Right lung (tissue), 2 donors: ENCODE measurements at regions not wholly inside any gene's neighbourhood (a gene's known extent, or its start where the extent isn't known, plus 50 kb on each side); places are given as distances from the start of the nearest gene placed in this dataset.

ENCODE experiments used
- DNase-seq, 2 donors: peaks; one replicate each; pipeline ENCODE4 v3.0.0-alpha.2; 2013

DNA sequence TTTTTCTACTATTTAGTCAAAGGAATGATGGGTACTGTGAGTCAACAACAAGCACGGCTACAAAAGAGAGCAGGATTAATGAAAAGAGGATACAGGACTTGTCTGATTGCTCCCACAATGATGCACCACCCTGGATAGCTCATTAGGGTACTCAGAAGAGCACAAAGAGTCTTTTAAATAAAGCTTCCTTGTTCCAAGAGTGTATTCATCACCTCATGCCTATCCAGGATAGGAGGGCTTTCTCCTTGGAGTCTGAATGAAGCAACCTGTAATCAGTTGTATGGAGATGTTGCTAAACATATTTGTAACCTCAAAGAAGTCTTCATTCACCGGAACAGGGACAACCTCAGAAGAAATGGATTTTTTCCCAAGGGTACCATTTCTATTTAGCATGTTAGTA lies 219.5 kb upstream of the TMEM161B start:
- no peak for DNase-seq

GRCh38 chr5:88487066-88487465 lies 218.4 kb upstream of the TMEM161B start:
- DNase-seq: no peak

DNA sequence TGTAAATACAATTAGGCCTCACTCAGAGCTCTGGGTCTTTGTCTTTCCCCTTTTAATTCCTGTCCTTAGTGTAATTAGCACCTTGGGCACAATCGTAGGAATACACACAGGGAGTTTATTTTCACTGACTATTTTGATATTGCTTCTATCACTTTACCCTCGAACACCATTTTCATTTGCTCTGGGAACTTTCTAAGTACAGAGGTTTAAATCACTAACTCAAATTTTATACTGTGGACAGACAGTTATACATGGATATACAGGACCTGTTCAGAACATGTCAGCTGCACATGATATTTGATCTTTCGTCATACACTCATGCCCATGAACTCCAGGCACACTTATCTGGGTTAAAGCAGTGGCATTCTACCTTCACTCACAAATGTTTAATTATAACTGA lies 217.8 kb upstream of the TMEM161B start:
- DNase-seq: no peak

- DNase-seq: no peak
Measured at GRCh38 chr5:88485531-88485930, 216.9 kb upstream of the TMEM161B start.

GRCh38 chr5:88483964-88484672 lies 215.5 kb upstream of the TMEM161B start:
- no peak for DNase-seq

- no peak for DNase-seq
Measured at GRCh38 chr5:88480801-88481499, 212.3 kb upstream of the TMEM161B start.

- no peak for DNase-seq
Measured at GRCh38 chr5:88480245-88480644, 211.6 kb upstream of the TMEM161B start.

DNA sequence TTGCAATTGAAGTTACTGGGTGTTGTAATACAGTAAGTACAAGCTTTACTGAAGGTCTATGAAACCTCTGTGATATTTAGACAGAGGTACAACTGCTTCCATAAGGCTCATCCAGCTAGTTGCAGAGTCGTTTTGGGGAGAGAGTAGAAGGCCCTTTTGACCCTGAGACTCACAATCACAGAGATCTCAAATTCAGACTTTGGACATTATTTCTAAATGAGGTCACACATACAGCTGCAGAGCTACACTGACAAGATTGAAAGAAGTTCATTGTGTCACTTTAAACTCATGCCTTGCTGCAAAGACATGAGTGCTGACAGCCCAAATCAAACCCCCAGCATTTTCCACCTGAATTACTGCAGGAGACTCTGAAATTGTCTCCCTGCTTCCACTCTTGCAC lies 205.9 kb upstream of the TMEM161B start:
- DNase-seq: no peak

DNA sequence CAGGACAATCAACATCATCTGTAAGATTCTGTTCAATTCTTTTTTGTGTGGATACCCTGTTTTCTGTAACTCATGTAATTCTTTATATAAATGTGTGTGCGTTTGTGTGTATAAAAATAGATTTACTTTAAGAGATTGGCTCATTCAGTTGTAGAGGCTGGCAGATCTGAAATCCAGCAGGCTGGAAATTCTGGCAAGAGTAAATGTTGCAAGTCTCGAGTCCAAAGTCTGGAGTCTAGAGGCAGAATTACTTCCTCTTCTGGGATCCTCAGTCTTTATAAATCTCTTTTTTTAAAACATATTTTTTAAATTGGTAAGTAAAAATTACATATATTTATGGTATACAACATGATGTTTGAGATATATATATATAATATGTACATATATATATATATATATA lies 202.1 kb upstream of the TMEM161B start:
- DNase-seq: no peak

- DNase-seq: no peak
Measured at GRCh38 chr5:88459971-88460370, 191.3 kb upstream of the TMEM161B start.

DNA sequence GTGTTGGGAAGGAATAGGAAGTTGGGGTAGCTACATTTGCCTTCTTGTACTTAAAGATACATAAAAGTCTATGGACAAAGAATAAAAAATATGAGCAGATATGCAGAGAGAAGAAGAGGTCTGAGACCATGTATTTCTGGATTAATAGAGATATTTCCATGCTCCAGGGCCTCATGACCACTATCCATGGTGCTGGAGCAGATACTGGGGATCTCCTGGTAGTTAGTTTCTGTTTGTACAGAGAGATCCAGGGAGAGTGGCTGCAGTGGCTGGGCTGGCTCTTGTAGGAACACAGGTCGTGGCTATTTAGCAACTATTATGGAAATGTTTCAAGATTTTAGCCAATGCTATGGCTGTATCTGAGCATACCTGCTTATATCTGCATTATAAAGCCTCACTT lies 184.2 kb upstream of the TMEM161B start:
- DNase-seq: no peak

DNA sequence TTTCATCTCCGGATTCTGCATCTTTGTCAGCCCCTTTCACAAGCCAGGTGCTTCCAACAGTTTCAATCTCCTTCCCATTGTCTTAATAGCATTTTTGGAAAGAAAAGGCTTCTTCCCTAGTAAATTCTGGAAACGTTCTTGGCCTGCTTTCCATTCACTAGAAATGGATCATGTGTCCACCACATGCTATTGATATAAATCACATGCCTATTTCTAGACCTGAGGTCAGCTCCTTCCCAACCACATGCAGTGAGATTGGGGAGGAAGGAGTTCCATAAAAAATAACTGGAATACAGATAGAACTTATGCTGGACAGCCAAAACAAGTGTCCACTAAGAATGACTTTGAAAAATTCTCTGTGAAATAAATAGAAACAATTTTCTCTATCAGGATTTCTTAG lies 181.6 kb upstream of the TMEM161B start:
- no peak for DNase-seq

DNA sequence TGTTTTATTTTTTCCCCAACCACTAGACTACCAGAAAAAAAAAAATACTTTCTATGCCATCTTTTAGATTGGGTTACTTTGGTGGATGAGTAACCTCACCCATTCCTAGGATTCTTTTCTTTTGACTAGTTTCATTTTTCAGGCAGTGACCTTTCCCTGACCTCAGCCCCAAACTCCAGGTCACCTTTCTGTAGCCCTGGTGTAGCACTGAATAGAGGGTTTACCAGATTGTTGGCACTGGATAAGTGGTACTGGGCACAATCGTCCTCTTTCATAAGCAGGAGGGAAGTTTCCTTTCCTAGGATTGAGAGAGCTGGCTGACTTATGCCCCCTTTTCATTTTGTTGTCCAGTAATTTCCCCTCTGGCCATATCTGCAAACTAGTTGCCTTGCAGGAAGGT lies 169.4 kb upstream of the TMEM161B start:
- no peak for DNase-seq

DNA sequence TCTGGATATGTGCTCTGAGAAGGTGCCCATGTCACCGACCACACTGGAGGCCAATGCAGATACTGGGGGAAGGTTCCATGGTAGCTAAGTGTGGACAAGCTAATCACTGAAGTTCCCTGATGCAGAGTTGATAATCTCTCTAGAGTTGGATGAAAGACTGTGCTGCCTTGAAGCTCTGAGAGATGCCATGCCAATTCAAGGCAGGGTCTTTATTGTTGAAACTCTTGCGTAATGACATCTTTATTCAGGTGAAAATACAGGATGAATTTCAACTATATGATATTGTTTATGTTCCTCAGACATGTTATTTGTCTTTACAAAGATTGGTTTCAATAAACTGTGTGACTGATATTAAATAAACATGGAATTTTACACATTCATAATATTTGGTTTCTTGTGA lies 167.6 kb upstream of the TMEM161B start:
- no peak for DNase-seq

DNA sequence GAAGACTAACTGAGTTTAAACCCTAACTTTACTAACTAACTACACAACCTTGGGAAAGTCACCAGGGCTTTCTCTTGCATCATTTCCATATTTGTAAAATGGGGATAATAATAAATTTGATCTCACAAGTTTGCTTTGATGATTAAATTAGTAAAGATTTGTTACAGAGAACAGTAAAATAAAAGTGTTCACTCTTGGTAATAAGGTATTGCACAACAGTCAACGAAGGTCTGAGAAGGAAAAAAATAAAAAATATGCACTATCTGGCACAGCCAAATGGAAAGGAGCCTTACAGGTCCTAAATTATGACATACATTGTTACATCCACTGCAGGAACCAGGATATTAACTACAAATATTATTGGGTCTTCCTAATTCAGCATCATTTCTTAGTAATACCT lies 160.0 kb upstream of the TMEM161B start:
- DNase-seq: no peak

DNA sequence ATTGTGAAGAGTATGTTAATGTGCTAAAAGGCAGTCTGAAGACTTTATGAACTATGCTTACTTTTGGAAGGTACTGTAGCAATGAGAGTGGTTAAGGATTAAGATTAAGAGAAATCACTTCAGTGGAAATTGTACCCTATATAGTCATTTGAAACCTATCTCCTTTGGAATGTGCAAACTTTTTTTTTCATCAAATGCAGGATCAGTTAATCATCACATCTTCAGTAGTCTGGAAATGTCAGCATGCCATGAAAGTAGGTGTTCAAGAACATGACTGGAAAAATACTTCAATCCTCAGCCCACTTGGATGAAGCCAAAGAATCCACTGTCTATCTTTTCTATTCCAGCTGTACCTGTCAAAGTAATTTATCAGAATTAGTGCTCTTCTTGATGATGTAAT lies 157.8 kb upstream of the TMEM161B start:
- no peak for DNase-seq

DNA sequence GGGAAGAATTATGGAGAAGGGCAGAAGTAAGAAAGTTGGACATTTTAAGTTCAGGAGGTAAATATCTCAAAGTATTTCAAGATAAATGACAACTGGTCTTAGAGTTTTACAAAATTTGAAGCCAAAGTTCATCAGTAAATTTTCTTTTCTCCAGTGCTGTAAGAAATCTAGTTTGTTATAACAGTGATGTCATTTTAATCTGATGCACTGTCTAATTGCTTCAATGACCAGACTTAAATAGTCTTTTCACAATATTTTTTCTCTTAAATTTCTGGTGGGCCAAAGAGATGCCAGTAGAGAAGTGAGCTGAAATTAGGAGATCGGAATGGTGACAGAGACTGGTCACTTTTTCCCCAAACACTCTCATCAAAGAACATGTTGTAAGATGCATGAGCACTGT lies 156.5 kb upstream of the TMEM161B start:
- no peak for DNase-seq

GRCh38 chr5:88419931-88420330 lies 151.3 kb upstream of the TMEM161B start:
- no peak for DNase-seq

GRCh38 chr5:88407341-88407740 lies 138.7 kb upstream of the TMEM161B start:
- no peak for DNase-seq

GRCh38 chr5:88405783-88406182 lies 137.1 kb upstream of the TMEM161B start:
- no peak for DNase-seq

DNA sequence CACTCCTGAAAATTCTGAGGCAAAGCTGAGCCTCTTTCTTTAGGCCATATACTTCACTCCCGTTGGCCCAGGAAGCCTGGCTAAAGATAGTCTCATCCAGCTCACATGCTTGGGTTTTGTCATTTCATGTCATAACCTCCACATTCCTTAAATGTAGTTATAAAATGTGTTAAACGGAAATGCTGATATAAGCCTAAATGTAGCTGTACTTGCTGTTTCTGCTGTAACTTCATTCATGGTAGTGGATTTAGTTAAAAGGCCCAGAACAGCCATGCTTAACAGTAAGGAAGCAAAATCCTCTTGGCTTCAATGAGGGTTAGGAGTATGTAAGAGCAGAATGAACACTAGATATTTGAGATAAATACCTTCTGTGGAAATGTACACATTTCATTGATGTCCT lies 135.8 kb upstream of the TMEM161B start:
- DNase-seq: no peak

- no peak for DNase-seq
Measured at GRCh38 chr5:88401686-88402085, 133.0 kb upstream of the TMEM161B start.

GRCh38 chr5:88401228-88401627 lies 132.6 kb upstream of the TMEM161B start:
- no peak for DNase-seq

- DNase-seq: no peak
Measured at GRCh38 chr5:88399561-88399960, 130.9 kb upstream of the TMEM161B start.
